Stimulated activated CD4-positive, alpha-beta T cell treated with anti-CD3 and anti-CD28 coated beads, Interleukin-2, amount 100 ng/mL, for 4 hours (primary cell): ENCODE measurements at regions not wholly inside any gene's neighbourhood (a gene's known extent, or its start where the extent isn't known, plus 50 kb on each side); places are given as distances from the start of the nearest gene placed in this dataset.
"Not testable (repeated sequence)": the region's sequence is repeated elsewhere in the genome, so short reads cannot be mapped to it uniquely, and the experiment has no call there.

Experiments used
- DNase-seq: peaks from one replicate; pipeline ENCODE4 v3.0.0-alpha.2; 2020; ENCODE audit warnings: low read depth

DNA sequence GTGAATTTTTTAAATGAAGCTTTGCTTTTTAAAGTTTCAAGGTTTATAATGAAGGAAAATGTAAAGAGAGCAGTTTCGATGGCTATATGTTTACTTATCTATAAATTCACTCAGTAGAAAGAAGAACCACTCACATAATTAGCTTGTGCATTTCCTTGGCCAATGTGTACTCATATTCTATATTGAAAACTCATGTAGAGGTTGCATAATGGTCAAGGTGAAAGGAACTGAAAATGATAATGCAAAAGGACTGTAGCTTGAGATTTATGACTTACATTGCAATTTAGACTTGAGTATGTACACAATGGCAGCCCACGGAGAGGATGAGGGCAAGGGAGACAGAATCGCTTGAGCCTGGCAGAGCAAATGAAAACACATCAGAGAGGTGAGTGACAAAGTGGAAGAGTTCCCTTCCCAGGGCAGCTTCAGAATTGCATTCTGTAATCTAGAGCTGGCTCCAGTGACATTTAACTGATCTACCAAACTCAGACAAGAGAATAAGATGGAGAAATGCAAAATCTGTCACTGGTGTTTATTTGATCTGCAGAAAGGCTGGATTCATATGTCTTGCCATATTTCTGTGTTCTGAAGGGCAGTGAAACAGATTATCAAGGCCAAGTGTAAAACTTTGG is 191.8 kb downstream of the TMEM200A start:
- DNase-seq = no peak

DNA sequence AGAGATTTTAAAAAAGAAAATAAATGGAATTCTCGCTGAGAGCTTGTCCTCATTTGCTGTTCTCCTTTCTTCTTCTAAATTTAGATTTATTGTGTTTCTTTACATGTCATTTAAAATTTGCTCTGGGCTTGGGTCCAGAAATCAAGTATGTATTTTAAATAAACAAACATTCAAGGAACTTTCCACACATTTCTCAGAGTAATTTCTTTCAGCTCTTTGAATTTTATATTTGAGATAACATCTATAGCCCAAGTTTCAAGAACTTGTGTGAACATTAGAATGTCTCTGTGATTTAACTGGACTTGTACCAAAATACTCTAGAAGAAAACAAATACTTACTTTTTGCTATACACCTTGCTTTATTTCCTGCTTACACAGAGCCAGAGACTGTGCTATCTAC is 192.3 kb downstream of the TMEM200A start:
- no peak for DNase-seq

DNA sequence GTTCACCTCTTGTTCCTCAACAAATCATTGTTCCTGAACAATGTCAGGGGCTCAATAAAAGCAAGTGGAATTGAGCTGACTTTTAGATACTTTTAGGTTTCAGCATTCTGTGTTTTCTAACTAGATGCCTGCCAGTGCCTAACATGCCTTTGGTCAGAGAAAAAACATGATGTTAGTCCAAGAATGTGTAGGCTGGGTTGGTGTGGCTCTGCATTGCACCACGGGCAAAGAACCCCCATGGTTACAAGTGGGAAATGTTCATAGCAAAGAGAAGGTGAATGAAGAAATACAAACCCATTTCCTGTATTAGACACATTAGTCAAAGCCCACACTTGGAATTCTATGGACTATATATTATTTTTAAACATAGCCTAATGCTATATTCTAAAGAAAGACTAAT is 193.3 kb downstream of the TMEM200A start:
- no peak for DNase-seq

DNA sequence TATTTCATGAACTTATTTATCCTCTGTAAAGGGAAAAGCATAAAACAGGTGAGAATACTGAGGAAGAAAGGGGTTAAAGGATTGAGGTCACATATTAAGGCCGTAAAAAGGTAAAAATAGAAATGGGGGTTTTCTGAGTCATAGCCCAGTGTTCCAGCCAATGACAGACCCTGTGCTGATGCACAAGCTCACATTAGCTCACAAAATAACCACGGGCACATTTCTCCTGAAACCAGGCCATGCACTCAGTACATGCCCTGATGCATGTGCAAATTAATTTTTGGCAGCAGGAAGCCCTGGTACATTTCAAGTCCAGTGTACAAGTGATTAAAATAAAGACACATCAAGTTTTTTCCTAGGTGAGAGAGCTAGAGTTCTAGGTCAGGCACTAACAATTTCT is 194.4 kb downstream of the TMEM200A start:
- no peak for DNase-seq

DNA sequence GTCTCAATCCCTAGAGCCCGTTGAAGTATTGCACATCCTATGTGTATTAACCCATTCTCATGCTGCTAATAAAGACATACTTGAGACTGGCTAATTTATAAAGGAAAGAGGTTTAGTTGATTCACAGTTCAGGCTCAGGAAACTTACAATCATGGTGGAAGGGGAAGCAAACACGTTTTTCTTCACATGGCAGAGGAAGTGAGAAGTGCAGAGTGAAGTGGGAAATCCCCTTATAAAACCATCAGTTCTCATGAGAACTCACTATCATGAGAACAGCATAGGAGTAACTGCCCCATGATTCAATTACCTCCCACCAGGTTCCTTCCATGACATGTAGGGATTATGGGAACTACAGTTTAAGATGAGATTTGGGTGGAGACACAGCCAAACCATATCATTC is 195.3 kb downstream of the TMEM200A start:
- not testable (repeated sequence) for DNase-seq

DNA sequence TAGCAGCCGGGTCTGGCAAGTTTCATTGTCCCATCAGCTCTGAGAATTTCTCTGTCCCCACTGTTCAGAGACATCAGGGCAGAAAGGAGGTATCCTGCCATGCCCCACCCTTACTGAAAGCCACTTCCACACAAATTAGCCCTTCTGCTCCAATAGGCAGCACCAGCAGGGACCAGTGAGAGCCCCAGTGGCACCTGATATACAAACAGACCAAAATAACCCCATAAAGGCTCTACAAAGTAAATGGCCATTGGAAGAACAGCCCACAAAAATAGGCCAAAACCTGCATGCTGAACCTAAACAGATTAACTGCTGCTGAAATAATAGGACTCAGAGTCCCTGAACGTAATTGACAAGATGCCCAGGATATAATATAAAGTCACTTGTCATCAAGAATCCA is 199.9 kb downstream of the TMEM200A start:
- no peak for DNase-seq

DNA sequence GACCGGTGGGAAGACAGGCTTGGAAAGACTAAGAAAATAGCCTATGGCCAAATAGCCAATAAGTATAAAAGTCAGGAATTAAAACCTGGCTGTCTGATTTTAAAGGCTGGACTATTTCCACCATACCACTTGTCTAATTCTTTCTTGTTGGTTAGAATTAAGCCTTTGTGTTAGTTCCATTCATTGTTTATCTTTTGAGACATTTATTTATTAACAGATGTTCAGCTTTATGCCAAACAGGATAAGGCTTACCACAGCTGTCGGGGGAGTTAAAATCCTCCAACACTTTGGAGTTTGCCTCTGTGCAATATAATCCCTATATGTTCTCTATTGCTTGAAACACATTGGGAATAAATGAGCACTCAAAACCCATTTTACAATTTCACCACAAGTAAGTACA is 208.3 kb downstream of the TMEM200A start:
- DNase-seq = no peak

DNA sequence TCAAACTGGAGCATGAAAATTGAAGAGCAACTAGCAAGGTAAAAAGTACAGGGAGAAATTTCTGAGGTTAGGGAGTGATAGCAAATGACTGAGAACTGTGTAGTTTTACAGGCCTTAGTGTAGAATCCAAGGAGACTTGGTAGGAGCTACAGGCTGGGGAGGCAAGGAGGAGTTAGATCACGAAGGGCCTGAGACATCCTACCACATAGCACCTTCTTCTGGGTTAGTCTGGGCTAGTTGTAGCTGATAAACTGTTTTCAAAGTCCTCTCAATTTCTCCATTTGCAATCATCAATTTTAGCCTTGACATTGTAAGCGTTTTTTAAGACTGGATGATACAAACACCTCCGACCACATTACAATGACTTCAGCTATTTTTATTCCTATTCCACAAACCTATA is 209.7 kb downstream of the TMEM200A start:
- DNase-seq = no peak

DNA sequence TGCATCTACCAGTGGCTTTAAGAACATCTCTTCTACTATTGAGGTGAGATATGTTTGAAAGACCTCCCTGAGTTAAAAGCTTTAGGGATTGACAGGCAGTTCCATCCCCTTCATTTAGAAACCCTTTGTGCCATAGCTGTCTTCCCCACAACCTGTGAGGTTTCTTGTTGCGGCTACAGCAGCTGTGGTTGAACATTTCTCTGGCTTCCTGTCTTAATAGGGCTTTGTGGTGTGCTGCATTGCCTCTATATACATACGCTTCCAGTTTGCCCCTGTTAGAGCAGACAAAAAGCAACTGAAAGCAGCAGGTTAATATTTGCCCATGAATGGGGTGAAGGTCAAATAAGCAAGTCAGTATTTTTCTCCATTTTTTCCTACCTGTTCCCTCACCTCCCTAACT is 210.2 kb downstream of the TMEM200A start:
- DNase-seq = peak; percentile 17

DNA sequence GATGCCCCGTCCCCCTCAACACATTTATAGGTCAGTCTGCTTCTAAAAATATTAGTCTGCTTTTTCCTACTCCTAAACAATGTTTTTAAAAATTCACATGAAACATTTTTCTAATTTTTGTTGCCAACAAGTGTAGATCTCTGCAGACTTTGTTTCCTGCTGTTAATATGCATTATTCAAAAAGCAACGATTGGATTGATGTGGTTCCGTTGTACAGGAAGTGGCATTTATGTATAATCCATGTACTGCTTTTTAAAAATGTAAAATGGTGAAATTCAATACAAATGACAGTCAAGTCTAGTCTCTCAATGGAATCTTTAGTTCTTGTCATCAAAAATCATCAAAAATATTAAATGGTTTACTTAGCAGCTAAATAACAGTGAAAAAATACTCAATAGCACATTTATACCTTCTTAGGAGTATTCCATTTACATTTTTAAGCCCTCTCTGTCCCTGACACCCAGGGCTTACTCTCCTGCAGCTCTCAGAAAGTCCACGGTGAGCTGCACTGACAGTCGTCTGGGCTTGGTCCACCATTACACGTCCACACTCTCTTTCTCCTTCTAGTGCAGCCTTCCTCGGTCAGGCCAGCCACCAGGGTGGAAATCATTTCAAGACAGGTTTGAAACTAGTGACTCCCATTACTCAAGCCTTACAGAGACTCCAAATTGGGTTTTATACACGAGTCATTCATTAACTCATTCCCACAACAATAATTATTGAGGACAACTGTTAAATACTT is 211.5 kb downstream of the TMEM200A start:
- DNase-seq = no peak

DNA sequence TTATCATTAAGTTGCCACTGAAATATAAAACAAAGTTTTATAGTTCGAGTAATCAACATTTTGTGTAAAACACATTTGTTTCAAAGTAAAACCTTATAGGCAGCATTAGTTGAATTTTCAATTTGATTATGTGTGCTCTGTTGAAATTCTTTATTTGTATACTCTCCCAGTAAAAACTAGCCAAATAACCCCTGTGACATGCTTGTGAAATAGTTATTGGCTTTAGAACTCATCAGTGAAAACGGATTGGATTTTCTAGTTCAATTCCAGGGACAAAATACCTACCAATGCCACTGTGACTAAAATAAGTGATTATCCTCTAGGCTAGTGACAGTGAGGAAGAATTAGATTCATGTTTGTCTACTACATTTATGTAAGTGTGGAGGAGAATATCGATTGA is 212.9 kb downstream of the TMEM200A start:
- no peak for DNase-seq

DNA sequence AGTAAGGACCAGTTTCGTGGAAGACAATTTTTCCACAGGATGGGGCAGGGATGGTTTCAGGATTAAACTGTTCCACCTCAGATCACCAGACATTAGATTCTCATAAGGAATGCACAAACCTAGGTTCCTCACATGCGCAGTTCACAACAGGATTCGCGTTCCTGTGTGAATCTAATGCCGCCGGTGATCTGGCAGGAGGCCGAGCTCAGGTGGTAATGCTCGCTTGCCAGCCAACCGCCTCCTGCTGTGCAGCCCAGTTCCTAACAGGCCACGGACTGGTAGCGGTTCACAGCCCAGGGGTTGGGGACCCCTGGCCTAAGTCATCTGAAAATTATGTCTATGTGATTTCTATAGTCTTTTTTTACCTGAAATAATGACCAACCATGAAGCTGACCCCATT is 217.5 kb downstream of the TMEM200A start:
- no peak for DNase-seq

DNA sequence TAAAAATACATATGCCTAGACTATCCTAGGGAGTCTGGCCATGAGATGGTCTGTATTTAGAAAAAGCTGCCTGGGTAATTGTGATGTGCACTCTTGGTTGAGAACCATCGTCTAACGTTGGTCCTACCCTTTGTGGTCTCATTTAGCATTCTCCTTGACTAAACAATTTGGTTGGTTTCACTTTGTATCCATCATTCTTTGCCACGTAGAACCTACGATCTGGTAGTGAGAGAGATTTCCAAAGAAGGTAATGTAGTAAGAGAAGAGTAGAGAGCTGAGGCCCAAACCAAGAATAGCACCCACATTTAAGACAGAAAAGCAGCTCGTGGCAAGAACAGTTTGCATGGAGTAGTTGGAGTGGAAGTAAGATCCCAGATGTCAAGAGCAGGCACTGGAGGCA is 219.8 kb downstream of the TMEM200A start:
- DNase-seq = no peak

DNA sequence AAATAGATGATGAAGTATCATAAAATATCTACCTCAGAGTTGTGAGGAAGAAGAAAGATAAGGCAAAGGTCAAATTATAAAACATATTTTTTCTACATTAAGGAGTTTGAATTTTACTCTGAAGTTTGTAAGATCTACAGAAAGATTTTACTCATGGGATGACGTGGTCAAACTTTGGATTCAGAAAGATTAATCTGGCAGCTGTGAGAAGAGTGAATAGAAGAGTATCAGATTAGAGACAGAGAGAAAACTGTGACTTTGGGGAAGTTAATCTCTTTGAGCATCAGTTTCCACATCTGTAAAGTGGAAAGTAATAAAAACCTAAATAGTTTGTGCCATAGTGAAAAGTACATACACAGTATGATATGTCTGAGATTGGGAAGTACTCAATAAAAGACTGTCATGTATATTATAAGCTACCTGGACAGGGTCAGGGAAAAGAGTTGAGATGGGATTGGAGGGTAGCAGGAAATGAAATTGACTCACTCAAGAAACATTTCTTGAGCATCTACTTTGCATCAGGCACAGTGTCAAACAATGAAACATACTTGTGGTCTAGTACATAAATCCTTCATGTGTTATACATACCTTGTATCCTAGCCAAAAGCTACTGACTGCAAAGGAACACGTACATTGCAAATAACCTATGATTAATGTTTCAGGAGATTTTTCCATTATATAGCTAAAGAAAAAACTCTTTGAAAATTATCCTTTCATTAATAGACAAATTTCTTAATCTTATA is 222.1 kb downstream of the TMEM200A start:
- no peak for DNase-seq

DNA sequence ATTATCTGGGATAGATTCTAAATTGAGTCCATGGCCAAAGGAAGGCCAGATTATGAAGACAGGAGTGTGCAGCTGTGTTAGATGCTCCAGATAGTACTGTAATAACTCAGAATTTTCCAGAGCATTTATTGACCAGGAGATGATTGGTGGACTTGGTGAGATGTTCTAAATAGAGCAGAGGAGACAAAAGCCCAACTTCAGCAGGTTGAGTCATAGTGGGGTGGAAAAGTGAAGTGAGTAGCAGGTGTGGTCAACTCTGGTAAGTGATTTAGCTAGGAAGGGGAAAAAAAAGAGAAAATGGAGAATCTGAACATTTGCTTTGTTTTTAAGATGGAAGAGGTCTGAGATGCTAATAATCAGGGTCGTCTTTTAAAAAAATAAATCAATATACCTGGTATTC is 227.4 kb downstream of the TMEM200A start:
- no peak for DNase-seq

DNA sequence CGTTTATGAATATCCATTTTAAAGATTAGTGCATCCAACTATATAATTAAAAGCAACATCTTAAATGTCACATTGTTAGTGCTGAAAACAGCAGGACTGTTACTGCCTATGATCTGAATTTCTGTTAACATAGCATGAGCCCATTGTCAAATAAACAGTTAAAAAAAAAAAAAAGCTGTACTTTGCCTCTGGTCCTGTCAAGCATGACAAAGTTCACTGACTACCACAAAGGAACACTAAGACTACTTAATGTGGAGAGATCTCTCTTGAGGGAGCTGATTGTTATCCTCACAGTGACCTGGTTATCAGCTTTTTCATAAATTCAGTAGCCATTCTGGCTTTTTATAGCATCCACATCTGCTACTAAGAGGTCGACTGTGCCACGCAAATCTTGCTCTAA is 228.1 kb downstream of the TMEM200A start:
- no peak for DNase-seq

DNA sequence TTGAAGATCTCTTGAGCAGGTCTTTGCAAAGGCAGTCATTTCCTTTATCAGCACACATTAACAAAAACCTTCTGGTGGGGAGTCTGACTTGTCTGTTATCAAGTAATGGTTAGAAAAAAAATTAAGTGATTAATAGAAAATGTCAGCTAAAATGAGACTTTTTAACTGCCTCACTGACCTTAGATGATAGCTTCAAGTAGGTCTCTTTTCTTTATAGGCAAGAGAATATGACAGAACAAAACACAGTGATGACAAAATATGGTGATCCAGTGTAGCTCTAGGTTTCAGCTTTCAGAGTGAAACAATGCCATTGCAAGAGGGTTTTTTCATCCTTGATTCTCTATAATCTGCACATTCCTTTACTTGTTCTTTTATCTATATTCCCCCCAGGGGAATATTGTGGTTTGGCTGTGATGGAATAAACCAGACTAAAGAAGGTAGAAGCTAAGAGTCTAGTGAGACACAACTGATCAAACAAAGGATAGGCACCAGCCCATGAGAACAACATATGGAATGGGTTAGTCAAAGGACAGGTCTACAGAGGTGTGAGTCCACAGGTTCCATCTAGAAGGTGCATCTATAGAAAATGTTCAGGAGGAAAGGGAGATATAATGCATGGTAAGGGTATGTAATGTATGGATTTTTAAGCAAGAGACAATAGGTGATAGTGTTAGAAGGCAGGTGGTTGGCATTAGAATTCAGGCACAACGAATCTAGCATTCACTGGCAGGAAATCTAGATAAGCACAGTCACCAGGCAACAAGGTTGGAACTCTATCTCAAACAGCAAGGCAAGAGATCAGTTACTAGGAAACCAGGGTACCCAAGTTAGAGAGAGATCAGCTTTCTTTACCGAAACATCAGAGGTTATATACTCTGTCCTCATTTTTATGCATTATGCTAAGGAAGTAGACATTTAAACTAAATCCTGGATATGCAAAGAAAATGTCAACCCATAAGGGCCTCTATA is 228.9 kb upstream of the SMLR1 start:
- no peak for DNase-seq

DNA sequence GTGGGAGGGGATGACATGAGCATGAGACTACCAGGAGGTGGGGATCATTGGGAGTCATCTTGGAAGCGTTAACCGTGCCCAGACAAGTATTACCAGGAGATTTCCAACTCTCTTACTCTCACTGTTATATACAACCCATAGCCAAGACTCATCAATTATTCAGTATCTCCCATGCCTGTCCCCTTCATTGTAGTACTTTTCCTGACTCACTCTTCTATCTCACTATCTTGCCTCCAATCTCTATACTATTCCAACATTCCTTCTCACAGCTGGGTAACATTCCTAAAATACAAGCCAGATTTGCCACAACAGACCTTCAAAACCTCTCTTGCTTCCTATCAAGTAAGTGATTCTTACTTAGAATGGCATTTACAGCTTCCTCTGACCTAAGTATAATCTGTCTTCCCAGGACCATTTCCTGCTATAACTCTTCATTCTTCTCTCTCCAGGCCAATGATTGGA is 226.3 kb upstream of the SMLR1 start:
- DNase-seq = no peak

DNA sequence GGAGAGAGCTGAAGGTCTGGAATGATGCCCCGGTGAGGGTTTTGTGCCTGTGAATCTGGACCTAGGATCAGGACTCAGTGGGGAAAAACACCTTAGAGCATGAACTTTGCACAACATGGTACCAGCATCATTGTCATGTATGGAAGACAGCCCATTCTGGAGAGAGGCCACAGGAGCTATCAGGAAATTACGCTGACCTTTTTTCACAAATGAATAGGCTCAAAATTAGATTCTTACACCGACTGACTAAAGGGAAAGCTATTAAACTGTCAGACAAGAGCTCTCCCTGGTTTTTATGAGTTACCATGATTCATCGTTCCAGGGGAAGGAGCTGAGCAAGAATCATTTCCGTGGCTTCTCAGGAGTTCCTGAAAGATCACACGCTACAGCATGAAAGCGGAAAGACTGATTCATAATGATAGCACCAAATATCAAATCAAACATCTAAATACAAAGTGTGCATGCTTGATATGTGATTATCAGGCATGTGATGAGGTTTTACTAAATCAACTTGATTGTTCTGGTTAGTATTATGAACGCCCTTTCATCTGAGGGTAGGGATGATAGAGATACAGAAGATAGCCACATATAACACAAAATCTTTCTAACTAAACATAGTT is 224.9 kb upstream of the SMLR1 start:
- DNase-seq = peak; percentile 28

DNA sequence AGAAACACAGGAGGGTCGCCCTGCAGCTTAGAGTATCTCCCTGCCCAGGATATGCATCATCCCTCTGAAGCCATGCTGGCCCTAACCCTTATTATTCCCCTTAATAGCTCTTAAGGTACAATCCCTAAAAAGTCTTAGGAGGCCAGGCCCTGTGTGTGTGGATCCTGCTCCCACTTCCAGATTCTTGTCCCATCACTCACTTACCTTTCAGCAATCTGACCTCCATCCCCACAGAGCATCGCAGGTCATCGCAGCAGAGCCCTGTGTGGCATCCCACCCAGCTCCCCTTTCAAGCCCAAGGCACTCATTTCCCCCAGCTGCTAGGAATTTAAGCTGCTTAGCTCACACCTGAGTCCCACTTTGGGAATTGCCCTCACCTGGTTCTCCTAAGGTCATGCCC is 223.8 kb upstream of the SMLR1 start:
- no peak for DNase-seq

DNA sequence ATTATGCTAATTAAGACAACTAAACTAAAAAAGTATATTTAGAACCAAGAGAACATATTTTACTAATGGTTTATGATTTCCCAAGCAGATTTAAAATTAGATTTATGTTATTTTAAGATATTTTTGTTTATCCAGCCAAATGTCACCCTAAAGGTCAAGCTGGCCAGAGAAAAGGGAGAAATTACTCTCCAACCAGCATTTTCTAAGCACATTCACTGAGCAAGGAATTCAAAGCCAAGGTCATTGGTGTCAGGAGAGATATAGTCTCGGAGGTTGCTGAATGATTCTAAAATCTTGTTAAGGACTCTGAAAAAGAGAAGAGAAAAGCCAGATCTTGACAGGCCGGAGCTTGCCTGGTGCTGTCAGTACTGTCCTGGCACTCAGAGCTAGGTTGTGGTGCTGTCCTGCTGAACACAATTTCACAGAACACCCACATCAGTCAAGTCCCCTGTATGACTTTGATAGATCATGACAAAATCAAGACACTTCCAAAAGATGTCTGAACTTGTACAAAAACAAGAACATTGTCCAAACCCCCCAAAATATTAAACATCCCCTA is 222.3 kb upstream of the SMLR1 start:
- DNase-seq = no peak
